Prostate gland (tissue), 2 donors: ENCODE measurements at regions not wholly inside any gene's neighbourhood (a gene's known extent, or its start where the extent isn't known, plus 50 kb on each side); places are given as distances from the start of the nearest gene placed in this dataset.

Experiments
- POLR2A ChIP-seq: fragments of 450-650 bp; IDR thresholded peaks from one replicate; pipeline ENCODE4 v1.6.1; 2016; ENCODE audit warnings: antibody characterized with exemption, mild to moderate bottlenecking
- TF ChIP-seq, protein P1 (sequence below), 4 experiments: fragments of 200-600 bp in 2 of 4; fragments of 450-650 bp in 2 of 4; sonication (generic) in 2 of 4; IDR thresholded peaks; 1 replicate in 3 of 4; 2 replicates in 1 of 4; pipeline ENCODE4 v1.5.1; 2016 to 2019; ENCODE audit warnings: antibody characterized with exemption in 4 of 4, mild to moderate bottlenecking in 2 of 4, moderate library complexity in 2 of 4

DNA sequence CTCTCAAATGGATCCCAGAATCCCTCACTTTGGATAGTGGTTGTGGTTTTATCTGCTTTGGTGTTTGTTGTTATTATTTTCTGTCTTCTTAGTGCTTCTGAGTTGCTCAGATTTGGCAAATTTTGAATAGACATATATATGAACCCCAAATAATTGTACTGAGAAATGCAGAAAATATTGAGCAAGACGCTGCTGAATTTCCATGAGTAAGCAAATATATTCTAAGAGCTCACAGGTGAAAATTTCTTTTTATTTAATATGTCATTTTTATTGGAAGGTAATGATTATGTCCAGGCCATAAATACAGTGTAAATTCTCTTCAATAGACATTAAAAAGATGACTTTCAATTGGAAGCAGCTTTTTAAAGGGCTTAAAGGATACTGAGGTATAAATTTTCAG lies 152.1 kb downstream of the FAT3 start:
- TF ChIP-seq, protein P1, sequence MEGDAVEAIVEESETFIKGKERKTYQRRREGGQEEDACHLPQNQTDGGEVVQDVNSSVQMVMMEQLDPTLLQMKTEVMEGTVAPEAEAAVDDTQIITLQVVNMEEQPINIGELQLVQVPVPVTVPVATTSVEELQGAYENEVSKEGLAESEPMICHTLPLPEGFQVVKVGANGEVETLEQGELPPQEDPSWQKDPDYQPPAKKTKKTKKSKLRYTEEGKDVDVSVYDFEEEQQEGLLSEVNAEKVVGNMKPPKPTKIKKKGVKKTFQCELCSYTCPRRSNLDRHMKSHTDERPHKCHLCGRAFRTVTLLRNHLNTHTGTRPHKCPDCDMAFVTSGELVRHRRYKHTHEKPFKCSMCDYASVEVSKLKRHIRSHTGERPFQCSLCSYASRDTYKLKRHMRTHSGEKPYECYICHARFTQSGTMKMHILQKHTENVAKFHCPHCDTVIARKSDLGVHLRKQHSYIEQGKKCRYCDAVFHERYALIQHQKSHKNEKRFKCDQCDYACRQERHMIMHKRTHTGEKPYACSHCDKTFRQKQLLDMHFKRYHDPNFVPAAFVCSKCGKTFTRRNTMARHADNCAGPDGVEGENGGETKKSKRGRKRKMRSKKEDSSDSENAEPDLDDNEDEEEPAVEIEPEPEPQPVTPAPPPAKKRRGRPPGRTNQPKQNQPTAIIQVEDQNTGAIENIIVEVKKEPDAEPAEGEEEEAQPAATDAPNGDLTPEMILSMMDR (IDR thresholded peaks at IDR 0.05) = no peak
- no peak for TF ChIP-seq POLR2A
